Liver (tissue), 3 donors: ENCODE measurements at regions not wholly inside any gene's neighbourhood (a gene's known extent, or its start where the extent isn't known, plus 50 kb on each side); places are given as distances from the start of the nearest gene placed in this dataset.

Experiments used
- EGR1 ChIP-seq, 2 donors: IDR thresholded peaks; 2 replicates each; pipeline ENCODE4 v1.6.1; 2016 to 2018; ENCODE audit warnings: antibody characterized with exemption in 2 of 2, low read depth in 2 of 2
- FOXA1 ChIP-seq: IDR thresholded peaks from 2 replicates; pipeline ENCODE4 v1.6.1; 2016; ENCODE audit warnings: antibody characterized with exemption
- GABPA ChIP-seq, 2 donors: IDR thresholded peaks in 1 of 2; conservative IDR thresholded peaks in 1 of 2; 2 replicates each; pipeline ENCODE4 v1.6.1; 2016; ENCODE audit warnings: antibody characterized with exemption in 2 of 2, mild to moderate bottlenecking in 1 of 2, moderate library complexity in 1 of 2
- HNF4A ChIP-seq, 2 donors: conservative IDR thresholded peaks; 2 replicates each; pipeline ENCODE4 v1.6.1; 2016; ENCODE audit warnings: antibody characterized with exemption in 2 of 2, mild to moderate bottlenecking in 2 of 2
- NR2F2 ChIP-seq: IDR thresholded peaks from 2 replicates; pipeline ENCODE4 v1.6.1; 2016; ENCODE audit warnings: antibody characterized with exemption
- RXRA ChIP-seq, 2 donors: IDR thresholded peaks; 2 replicates each; pipeline ENCODE4 v1.6.1; 2017 to 2018; ENCODE audit warnings: antibody characterized with exemption in 2 of 2, mild to moderate bottlenecking in 1 of 2
- SP1 ChIP-seq: IDR thresholded peaks from 2 replicates; pipeline ENCODE4 v1.6.1; 2018; ENCODE audit warnings: antibody characterized with exemption, mild to moderate bottlenecking
- TAF1 ChIP-seq: conservative IDR thresholded peaks from 2 replicates; pipeline ENCODE4 v1.6.1; 2016; ENCODE audit warnings: antibody characterized with exemption, mild to moderate bottlenecking
- YY1 ChIP-seq: IDR thresholded peaks from 2 replicates; pipeline ENCODE4 v1.6.1; 2016; ENCODE audit warnings: antibody characterized with exemption, mild to moderate bottlenecking
- TF ChIP-seq, protein P1 (sequence below): fragments of 150-350 bp; IDR thresholded peaks from 2 replicates; pipeline ENCODE4 v1.5.1; 2017; ENCODE audit warnings: improper control_type of control experiment, low read depth, low read length; ENCODE audit not compliant: missing input control
- TF ChIP-seq, protein P2 (sequence below): IDR thresholded peaks from 2 replicates; pipeline ENCODE4 v1.6.1; 2016; ENCODE audit warnings: antibody characterized with exemption, mild to moderate bottlenecking
- TF ChIP-seq, protein P3 (sequence below): IDR thresholded peaks from 2 replicates; pipeline ENCODE4 v1.6.1; 2016; ENCODE audit warnings: antibody characterized with exemption
- TF ChIP-seq, protein P4 (sequence below): IDR thresholded peaks from 2 replicates; pipeline ENCODE4 v1.6.1; 2016; ENCODE audit warnings: antibody characterized with exemption
- donor health status: healthy.
- donor health status: healthy.

DNA sequence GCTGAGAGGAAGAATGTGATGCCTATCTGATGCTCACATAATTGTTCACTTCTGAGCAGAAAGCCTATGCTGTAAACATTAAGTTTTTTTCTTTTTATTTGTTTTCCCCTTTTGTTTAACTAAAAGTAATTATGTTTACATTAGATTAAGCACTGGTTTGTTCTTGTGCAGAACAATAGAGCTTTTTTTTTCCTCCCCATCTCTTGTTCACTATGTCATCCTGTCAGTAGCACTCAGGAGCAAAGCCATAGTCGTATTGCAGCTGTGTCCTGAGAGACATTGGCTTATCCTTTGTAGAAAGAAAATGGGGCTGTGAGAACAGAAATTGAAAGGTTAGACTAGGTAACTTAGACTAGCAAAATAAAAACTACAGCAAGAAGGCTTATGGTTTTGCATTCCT, 301.8 kb upstream of the RAG2 start:
- TF ChIP-seq, protein P1, sequence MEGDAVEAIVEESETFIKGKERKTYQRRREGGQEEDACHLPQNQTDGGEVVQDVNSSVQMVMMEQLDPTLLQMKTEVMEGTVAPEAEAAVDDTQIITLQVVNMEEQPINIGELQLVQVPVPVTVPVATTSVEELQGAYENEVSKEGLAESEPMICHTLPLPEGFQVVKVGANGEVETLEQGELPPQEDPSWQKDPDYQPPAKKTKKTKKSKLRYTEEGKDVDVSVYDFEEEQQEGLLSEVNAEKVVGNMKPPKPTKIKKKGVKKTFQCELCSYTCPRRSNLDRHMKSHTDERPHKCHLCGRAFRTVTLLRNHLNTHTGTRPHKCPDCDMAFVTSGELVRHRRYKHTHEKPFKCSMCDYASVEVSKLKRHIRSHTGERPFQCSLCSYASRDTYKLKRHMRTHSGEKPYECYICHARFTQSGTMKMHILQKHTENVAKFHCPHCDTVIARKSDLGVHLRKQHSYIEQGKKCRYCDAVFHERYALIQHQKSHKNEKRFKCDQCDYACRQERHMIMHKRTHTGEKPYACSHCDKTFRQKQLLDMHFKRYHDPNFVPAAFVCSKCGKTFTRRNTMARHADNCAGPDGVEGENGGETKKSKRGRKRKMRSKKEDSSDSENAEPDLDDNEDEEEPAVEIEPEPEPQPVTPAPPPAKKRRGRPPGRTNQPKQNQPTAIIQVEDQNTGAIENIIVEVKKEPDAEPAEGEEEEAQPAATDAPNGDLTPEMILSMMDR: no peak
- no peak for TF ChIP-seq GABPA (IDR thresholded peaks at IDR 0.05 in 1 of 2, conservative IDR thresholded peaks at IDR 0.05 in 1 of 2)
- TF ChIP-seq, protein P2, sequence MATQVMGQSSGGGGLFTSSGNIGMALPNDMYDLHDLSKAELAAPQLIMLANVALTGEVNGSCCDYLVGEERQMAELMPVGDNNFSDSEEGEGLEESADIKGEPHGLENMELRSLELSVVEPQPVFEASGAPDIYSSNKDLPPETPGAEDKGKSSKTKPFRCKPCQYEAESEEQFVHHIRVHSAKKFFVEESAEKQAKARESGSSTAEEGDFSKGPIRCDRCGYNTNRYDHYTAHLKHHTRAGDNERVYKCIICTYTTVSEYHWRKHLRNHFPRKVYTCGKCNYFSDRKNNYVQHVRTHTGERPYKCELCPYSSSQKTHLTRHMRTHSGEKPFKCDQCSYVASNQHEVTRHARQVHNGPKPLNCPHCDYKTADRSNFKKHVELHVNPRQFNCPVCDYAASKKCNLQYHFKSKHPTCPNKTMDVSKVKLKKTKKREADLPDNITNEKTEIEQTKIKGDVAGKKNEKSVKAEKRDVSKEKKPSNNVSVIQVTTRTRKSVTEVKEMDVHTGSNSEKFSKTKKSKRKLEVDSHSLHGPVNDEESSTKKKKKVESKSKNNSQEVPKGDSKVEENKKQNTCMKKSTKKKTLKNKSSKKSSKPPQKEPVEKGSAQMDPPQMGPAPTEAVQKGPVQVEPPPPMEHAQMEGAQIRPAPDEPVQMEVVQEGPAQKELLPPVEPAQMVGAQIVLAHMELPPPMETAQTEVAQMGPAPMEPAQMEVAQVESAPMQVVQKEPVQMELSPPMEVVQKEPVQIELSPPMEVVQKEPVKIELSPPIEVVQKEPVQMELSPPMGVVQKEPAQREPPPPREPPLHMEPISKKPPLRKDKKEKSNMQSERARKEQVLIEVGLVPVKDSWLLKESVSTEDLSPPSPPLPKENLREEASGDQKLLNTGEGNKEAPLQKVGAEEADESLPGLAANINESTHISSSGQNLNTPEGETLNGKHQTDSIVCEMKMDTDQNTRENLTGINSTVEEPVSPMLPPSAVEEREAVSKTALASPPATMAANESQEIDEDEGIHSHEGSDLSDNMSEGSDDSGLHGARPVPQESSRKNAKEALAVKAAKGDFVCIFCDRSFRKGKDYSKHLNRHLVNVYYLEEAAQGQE: no peak
- TF ChIP-seq YY1: no peak
- no peak for TF ChIP-seq SP1
- TF ChIP-seq EGR1 (IDR thresholded peaks at IDR 0.05; ENCODE audit: low read depth in 2 of 2): no peak
- no peak for TF ChIP-seq TAF1
- TF ChIP-seq, protein P3, sequence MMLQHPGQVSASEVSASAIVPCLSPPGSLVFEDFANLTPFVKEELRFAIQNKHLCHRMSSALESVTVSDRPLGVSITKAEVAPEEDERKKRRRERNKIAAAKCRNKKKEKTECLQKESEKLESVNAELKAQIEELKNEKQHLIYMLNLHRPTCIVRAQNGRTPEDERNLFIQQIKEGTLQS: no peak
- no peak for TF ChIP-seq FOXA1
- TF ChIP-seq, protein P4, sequence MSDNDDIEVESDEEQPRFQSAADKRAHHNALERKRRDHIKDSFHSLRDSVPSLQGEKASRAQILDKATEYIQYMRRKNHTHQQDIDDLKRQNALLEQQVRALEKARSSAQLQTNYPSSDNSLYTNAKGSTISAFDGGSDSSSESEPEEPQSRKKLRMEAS: no peak
- no peak for TF ChIP-seq NR2F2
- no peak for TF ChIP-seq HNF4A (conservative IDR thresholded peaks at IDR 0.05)
- no peak for TF ChIP-seq RXRA (IDR thresholded peaks at IDR 0.05)
